Esophagus squamous epithelium (tissue), 4 donors: ENCODE measurements at regions not wholly inside any gene's neighbourhood (a gene's known extent, or its start where the extent isn't known, plus 50 kb on each side); places are given as distances from the start of the nearest gene placed in this dataset.

Source experiments
- POLR2A ChIP-seq, 4 donors: fragments of 450-650 bp; IDR thresholded peaks; one replicate each; pipeline ENCODE4 v1.6.1; 2017; ENCODE audit warnings: antibody characterized with exemption in 4 of 4, mild to moderate bottlenecking in 4 of 4, moderate library complexity in 3 of 4
- TF ChIP-seq, protein P1 (sequence below), 6 experiments: fragments of 450-650 bp in 4 of 6; fragments of 200-600 bp in 2 of 6; sonication (generic) in 2 of 6; IDR thresholded peaks; one replicate each; pipeline ENCODE4 v1.5.1; 2016 to 2019; ENCODE audit warnings: antibody characterized with exemption in 6 of 6, mild to moderate bottlenecking in 4 of 6, moderate library complexity in 4 of 6

GRCh38 chr3:22666736-22667135 lies 536.4 kb upstream of the UBE2E2 start:
- TF ChIP-seq, protein P1, sequence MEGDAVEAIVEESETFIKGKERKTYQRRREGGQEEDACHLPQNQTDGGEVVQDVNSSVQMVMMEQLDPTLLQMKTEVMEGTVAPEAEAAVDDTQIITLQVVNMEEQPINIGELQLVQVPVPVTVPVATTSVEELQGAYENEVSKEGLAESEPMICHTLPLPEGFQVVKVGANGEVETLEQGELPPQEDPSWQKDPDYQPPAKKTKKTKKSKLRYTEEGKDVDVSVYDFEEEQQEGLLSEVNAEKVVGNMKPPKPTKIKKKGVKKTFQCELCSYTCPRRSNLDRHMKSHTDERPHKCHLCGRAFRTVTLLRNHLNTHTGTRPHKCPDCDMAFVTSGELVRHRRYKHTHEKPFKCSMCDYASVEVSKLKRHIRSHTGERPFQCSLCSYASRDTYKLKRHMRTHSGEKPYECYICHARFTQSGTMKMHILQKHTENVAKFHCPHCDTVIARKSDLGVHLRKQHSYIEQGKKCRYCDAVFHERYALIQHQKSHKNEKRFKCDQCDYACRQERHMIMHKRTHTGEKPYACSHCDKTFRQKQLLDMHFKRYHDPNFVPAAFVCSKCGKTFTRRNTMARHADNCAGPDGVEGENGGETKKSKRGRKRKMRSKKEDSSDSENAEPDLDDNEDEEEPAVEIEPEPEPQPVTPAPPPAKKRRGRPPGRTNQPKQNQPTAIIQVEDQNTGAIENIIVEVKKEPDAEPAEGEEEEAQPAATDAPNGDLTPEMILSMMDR (IDR thresholded peaks at IDR 0.05): no peak
- TF ChIP-seq POLR2A (IDR thresholded peaks at IDR 0.05): no peak
